ENCODE measurements at regions not wholly inside any gene's neighbourhood (a gene's known extent, or its start where the extent isn't known, plus 50 kb on each side); places are given as distances from the start of the nearest gene placed in this dataset.

DNA sequence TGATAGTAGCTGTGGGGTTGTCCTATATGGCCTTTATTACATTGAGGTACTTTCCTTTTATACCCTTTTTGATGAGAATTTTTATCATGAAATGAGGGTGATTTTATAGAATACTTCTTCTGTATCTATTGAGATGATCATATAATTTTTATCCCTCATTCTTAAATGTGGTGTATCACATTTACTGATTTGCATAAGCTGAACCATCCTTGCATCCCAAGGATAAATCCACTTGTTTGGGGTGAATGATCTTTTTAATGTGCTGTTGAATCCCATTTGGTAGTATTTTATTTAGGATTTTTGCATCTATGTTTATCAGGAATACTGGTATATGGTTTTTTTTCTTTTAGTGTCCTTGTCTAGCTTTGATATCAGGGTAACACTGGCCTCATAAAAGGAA is 84.5 kb upstream of the IL6 start:
- Histone ChIP-seq H3K27ac (ENCODE audit: low read length) (no peak overlapping the region), H3K27me3 (ENCODE audit: control insufficient read depth, insufficient read depth, low read length) (no peaks in the 10 kb centered on the region), H3K36me3 (ENCODE audit: control insufficient read depth, insufficient read depth, low read length) (no peaks in the 10 kb centered on the region), H3K4me1 (ENCODE audit: control insufficient read depth, insufficient read depth, low read length) (no peaks in the 10 kb centered on the region), H3K4me3 (ENCODE audit: low read depth in 2 of 2, low read length in 2 of 2) (no peak overlapping the region), H3K9me3 (ENCODE audit: control insufficient read depth, insufficient read depth, low read depth, low read length) (peaks cover 47% of the 10 kb centered on the region)
- ChIA-PET CTCF (no interaction called here), POLR2A (no interaction called here)
- ATAC-seq (no peak), DNase-seq (ENCODE audit: low read depth, low spot score) (no peak)
- intact Hi-C loops (cut with micrococcal nuclease; ENCODE audit: unreplicated experiment) (no loop called here), in situ Hi-C loops (cut with HindIII; ENCODE audit: low pct_unique_long_range_greater_than_20kb, low sequenced_read_pairs) (no loop called here)
- TF ChIP-seq, protein P1, sequence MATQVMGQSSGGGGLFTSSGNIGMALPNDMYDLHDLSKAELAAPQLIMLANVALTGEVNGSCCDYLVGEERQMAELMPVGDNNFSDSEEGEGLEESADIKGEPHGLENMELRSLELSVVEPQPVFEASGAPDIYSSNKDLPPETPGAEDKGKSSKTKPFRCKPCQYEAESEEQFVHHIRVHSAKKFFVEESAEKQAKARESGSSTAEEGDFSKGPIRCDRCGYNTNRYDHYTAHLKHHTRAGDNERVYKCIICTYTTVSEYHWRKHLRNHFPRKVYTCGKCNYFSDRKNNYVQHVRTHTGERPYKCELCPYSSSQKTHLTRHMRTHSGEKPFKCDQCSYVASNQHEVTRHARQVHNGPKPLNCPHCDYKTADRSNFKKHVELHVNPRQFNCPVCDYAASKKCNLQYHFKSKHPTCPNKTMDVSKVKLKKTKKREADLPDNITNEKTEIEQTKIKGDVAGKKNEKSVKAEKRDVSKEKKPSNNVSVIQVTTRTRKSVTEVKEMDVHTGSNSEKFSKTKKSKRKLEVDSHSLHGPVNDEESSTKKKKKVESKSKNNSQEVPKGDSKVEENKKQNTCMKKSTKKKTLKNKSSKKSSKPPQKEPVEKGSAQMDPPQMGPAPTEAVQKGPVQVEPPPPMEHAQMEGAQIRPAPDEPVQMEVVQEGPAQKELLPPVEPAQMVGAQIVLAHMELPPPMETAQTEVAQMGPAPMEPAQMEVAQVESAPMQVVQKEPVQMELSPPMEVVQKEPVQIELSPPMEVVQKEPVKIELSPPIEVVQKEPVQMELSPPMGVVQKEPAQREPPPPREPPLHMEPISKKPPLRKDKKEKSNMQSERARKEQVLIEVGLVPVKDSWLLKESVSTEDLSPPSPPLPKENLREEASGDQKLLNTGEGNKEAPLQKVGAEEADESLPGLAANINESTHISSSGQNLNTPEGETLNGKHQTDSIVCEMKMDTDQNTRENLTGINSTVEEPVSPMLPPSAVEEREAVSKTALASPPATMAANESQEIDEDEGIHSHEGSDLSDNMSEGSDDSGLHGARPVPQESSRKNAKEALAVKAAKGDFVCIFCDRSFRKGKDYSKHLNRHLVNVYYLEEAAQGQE (IDR thresholded peaks at IDR 0.05; ENCODE audit: insufficient read depth in 1 of 2, low read depth in 2 of 2, low read length in 1 of 2) = no peak
- TF ChIP-seq, protein P2, sequence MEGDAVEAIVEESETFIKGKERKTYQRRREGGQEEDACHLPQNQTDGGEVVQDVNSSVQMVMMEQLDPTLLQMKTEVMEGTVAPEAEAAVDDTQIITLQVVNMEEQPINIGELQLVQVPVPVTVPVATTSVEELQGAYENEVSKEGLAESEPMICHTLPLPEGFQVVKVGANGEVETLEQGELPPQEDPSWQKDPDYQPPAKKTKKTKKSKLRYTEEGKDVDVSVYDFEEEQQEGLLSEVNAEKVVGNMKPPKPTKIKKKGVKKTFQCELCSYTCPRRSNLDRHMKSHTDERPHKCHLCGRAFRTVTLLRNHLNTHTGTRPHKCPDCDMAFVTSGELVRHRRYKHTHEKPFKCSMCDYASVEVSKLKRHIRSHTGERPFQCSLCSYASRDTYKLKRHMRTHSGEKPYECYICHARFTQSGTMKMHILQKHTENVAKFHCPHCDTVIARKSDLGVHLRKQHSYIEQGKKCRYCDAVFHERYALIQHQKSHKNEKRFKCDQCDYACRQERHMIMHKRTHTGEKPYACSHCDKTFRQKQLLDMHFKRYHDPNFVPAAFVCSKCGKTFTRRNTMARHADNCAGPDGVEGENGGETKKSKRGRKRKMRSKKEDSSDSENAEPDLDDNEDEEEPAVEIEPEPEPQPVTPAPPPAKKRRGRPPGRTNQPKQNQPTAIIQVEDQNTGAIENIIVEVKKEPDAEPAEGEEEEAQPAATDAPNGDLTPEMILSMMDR (IDR thresholded peaks at IDR 0.05) = no peak
- no peak for TF ChIP-seq TCF7L2 (IDR thresholded peaks at IDR 0.05; ENCODE audit: low read depth, low read length)
- TF ChIP-seq POLR2AphosphoS5 (IDR thresholded peaks at IDR 0.05; ENCODE audit: low read depth, low read length) = no peak
- TF ChIP-seq SIN3A (IDR thresholded peaks at IDR 0.05; ENCODE audit: borderline replicate concordance, insufficient read depth, low read depth, low read length) = no peak
- no TSS peak for BruUV-seq (replicated peaks)

DNA sequence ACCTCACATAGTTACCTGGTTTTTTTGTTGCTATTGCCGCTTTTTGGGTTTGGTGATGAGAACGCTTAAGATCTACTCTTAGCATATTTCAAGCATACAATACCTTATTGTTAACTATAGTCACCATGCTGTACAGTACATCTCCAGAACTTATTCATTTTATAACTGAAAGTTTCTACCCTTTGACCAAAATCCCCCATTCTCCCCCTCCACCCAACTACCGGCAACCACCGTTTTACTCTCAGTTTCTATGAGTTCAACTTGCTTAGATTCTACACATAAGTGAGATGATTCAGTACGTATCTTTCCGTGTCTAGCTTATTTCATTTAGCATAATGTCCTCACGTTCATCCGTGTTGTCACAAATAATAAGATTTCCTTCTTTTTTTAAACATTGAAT is 86.7 kb upstream of the IL6 start:
- no TSS peak for BruUV-seq (replicated peaks)
- TF ChIP-seq, protein P1 (IDR thresholded peaks at IDR 0.05; ENCODE audit: insufficient read depth in 1 of 2, low read depth in 2 of 2, low read length in 1 of 2) = no peak
- TF ChIP-seq, protein P2 (IDR thresholded peaks at IDR 0.05) = no peak
- TF ChIP-seq POLR2AphosphoS5 (IDR thresholded peaks at IDR 0.05; ENCODE audit: low read depth, low read length) = no peak
- TF ChIP-seq SIN3A (IDR thresholded peaks at IDR 0.05; ENCODE audit: borderline replicate concordance, insufficient read depth, low read depth, low read length) = no peak
- TF ChIP-seq TCF7L2 (IDR thresholded peaks at IDR 0.05; ENCODE audit: low read depth, low read length) = no peak
- CTCF ChIA-PET = no interaction called here
- H3K27ac ChIP-seq (ENCODE audit: low read length) = no peak overlapping the region
- DNase-seq (ENCODE audit: low read depth, low spot score) (no peak), ATAC-seq (no peak)
- H3K4me1 ChIP-seq (ENCODE audit: control insufficient read depth, insufficient read depth, low read length) = no peaks in the 10 kb centered on the region
- in situ Hi-C loops (cut with HindIII; ENCODE audit: low pct_unique_long_range_greater_than_20kb, low sequenced_read_pairs) (no loop called here), intact Hi-C loops (cut with micrococcal nuclease; ENCODE audit: unreplicated experiment) (no loop called here)
- H3K36me3 ChIP-seq (ENCODE audit: control insufficient read depth, insufficient read depth, low read length) = no peaks in the 10 kb centered on the region
- H3K27me3 ChIP-seq (ENCODE audit: control insufficient read depth, insufficient read depth, low read length) = no peaks in the 10 kb centered on the region
- H3K9me3 ChIP-seq (ENCODE audit: control insufficient read depth, insufficient read depth, low read depth, low read length) = peaks cover 27% of the 10 kb centered on the region; the same call in 1 of the 2 replicates
- POLR2A ChIA-PET = no interaction called here
- no peak overlapping the region for H3K4me3 ChIP-seq (ENCODE audit: low read depth in 2 of 2, low read length in 2 of 2)
